ENCODE measurements at regions not wholly inside any gene's neighbourhood (a gene's known extent, or its start where the extent isn't known, plus 50 kb on each side); places are given as distances from the start of the nearest gene placed in this dataset.

DNA sequence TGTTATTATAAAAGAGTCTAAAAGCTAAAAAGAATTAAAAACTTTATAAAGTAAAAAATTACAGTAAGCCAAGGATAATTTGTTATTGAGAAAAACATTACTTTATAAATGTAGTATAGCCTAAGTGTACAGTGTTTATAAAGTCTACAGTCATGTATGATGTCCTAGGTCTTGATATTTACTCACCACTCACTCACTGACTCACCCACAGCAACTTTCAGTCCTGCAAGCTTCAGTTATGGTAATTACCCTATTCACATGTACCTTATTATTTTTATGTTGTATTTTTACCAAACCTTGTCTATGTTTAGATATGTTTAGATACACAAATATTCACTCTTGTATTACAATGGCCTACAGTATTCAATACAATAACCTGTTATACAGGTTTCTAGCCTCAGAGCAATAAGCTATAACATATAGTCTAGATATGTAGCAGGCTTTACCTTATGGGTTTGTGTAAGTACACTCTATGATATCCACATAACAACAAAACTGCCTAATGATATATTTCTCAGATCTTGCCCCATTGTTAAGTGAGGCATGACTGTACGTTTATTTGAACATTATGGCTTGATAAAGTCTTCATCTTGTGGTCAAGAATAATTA lies 113.7 kb upstream of the KITLG start:
- H3K4me1 ChIP-seq (ENCODE audit: insufficient read depth, low read length): no peaks in the 10 kb centered on the region
- no peaks in the 10 kb centered on the region for H3F3A ChIP-seq (ENCODE audit: low read length, unreplicated experiment)
- no peak overlapping the region for H3K4me2 ChIP-seq (ENCODE audit: low read length)
- H3K36me3 ChIP-seq (ENCODE audit: low read depth, low read length): no peaks in the 10 kb centered on the region
- no peak overlapping the region for H3K4me3 ChIP-seq (ENCODE audit: low read length)
- no peak overlapping the region for H3K9ac ChIP-seq (ENCODE audit: low read length)
- intact Hi-C loops (cut with micrococcal nuclease): no loop called here
- DNase-seq (peak; percentile 51), ATAC-seq (peak; percentile 88)
- TF ChIP-seq CTCF (conservative IDR thresholded peaks at IDR 0.05; ENCODE audit: low read depth, low read length) (no peak), EZH2phosphoT487 (IDR thresholded peaks at IDR 0.05; ENCODE audit: borderline replicate concordance, low read length) (no peak), EZH2 (IDR thresholded peaks at IDR 0.05; ENCODE audit: low read length, unreplicated experiment) (no peak)
- H3K79me2 ChIP-seq (ENCODE audit: low read length): no peaks in the 10 kb centered on the region
- no peaks in the 10 kb centered on the region for H3K9me3 ChIP-seq (ENCODE audit: low read length)
- ChIA-PET CTCF (no interaction called here), POLR2A (ENCODE audit: unreplicated experiment) (interaction anchor here (0.7 kb wide), 1 partner anchor 164 kb away, joined by 4 read pairs; no protein-coding TSS in a partner anchor)
- H4K20me1 ChIP-seq (ENCODE audit: low read length): no peaks in the 10 kb centered on the region
- BruUV-seq (replicated peaks): no TSS peak
- no peaks in the 10 kb centered on the region for H3K9me2 ChIP-seq (replicated peaks; ENCODE audit: low read length)
- no peaks in the 10 kb centered on the region for H3K27me3 ChIP-seq (ENCODE audit: low read length)
- H3K27ac ChIP-seq (ENCODE audit: low read length): no peak overlapping the region
- no peak overlapping the region for H2AFZ ChIP-seq (ENCODE audit: low read length)

- no peaks in the 10 kb centered on the region for H4K20me1 ChIP-seq (ENCODE audit: low read length)
- no peak overlapping the region for H3K4me2 ChIP-seq (ENCODE audit: low read length)
- H2AFZ ChIP-seq (ENCODE audit: low read length): no peak overlapping the region
- H3K27me3 ChIP-seq (ENCODE audit: low read length): no peaks in the 10 kb centered on the region
- ChIA-PET CTCF (no interaction called here), POLR2A (ENCODE audit: unreplicated experiment) (no interaction called here)
- no peaks in the 10 kb centered on the region for H3K9me2 ChIP-seq (replicated peaks; ENCODE audit: low read length)
- H3K79me2 ChIP-seq (ENCODE audit: low read length): no peaks in the 10 kb centered on the region
- no peak for TF ChIP-seq EZH2 (IDR thresholded peaks at IDR 0.05; ENCODE audit: low read length, unreplicated experiment)
- TF ChIP-seq EZH2phosphoT487 (IDR thresholded peaks at IDR 0.05; ENCODE audit: borderline replicate concordance, low read length): no peak
- TF ChIP-seq CTCF (conservative IDR thresholded peaks at IDR 0.05; ENCODE audit: low read depth, low read length): no peak
- H3K36me3 ChIP-seq (ENCODE audit: low read depth, low read length): no peaks in the 10 kb centered on the region
- no peak overlapping the region for H3K4me3 ChIP-seq (ENCODE audit: low read length)
- no peak for DNase-seq
- H3F3A ChIP-seq (ENCODE audit: low read length, unreplicated experiment): no peaks in the 10 kb centered on the region
- H3K9me3 ChIP-seq (ENCODE audit: low read length): peaks cover 1% of the 10 kb centered on the region; the same call in 1 of the 2 replicates
- no peaks in the 10 kb centered on the region for H3K4me1 ChIP-seq (ENCODE audit: insufficient read depth, low read length)
- no peak overlapping the region for H3K27ac ChIP-seq (ENCODE audit: low read length)
- no peak for ATAC-seq
- no peak overlapping the region for H3K9ac ChIP-seq (ENCODE audit: low read length)
- BruUV-seq (replicated peaks): no TSS peak
- intact Hi-C loops (cut with micrococcal nuclease): no loop called here
Observed at GRCh38 chr12:88691811-88692210, 111.5 kb upstream of the KITLG start.

GRCh38 chr12:88684610-88685009 lies 104.3 kb upstream of the KITLG start:
- H3K27me3 ChIP-seq (ENCODE audit: low read length): no peaks in the 10 kb centered on the region
- H2AFZ ChIP-seq (ENCODE audit: low read length): no peak overlapping the region
- H3K36me3 ChIP-seq (ENCODE audit: low read depth, low read length): no peaks in the 10 kb centered on the region
- no peak overlapping the region for H3K4me2 ChIP-seq (ENCODE audit: low read length)
- ATAC-seq (no peak), DNase-seq (no peak)
- H3K79me2 ChIP-seq (ENCODE audit: low read length): no peaks in the 10 kb centered on the region
- BruUV-seq (replicated peaks): no TSS peak
- POLR2A ChIA-PET (ENCODE audit: unreplicated experiment): no interaction called here
- H4K20me1 ChIP-seq (ENCODE audit: low read length): no peaks in the 10 kb centered on the region
- no peaks in the 10 kb centered on the region for H3F3A ChIP-seq (ENCODE audit: low read length, unreplicated experiment)
- H3K4me3 ChIP-seq (ENCODE audit: low read length): no peak overlapping the region
- H3K9me2 ChIP-seq (replicated peaks; ENCODE audit: low read length): no peaks in the 10 kb centered on the region
- no peaks in the 10 kb centered on the region for H3K4me1 ChIP-seq (ENCODE audit: insufficient read depth, low read length)
- CTCF ChIA-PET: no interaction called here
- TF ChIP-seq EZH2 (IDR thresholded peaks at IDR 0.05; ENCODE audit: low read length, unreplicated experiment): no peak
- TF ChIP-seq EZH2phosphoT487 (IDR thresholded peaks at IDR 0.05; ENCODE audit: borderline replicate concordance, low read length): no peak
- no peak for TF ChIP-seq CTCF (conservative IDR thresholded peaks at IDR 0.05; ENCODE audit: low read depth, low read length)
- H3K9ac ChIP-seq (ENCODE audit: low read length): no peak overlapping the region
- H3K9me3 ChIP-seq (ENCODE audit: low read length): peaks cover 5% of the 10 kb centered on the region; the same call in 1 of the 2 replicates
- H3K27ac ChIP-seq (ENCODE audit: low read length): no peak overlapping the region
- intact Hi-C loops (cut with micrococcal nuclease): no loop called here
